ENCODE measurements at regions not wholly inside any gene's neighbourhood (a gene's known extent, or its start where the extent isn't known, plus 50 kb on each side); places are given as distances from the start of the nearest gene placed in this dataset.

GRCh38 chr2:172342611-172343010 lies 84.8 kb upstream of the ITGA6 start:
- Histone ChIP-seq H3K9me3 (ENCODE audit: control extremely low read depth in 1 of 3, control insufficient read depth in 2 of 3, insufficient read depth in 1 of 3, low read length in 2 of 3) (peaks cover 0 to 7% (median 0%) of the 10 kb centered on the region in 3 donors), H4K20me1 (ENCODE audit: control insufficient read depth, insufficient read depth, low read length, poor library complexity, severe bottlenecking) (no peaks in the 10 kb centered on the region), H3K36me3 (replicated peaks in 1 of 2; ENCODE audit: control extremely low read depth in 1 of 2, control insufficient read depth in 1 of 2, extremely low read depth in 1 of 2, insufficient read depth in 2 of 2, low read length in 1 of 2) (no peaks in the 10 kb centered on the region), H3K79me2 (ENCODE audit: control insufficient read depth, insufficient read depth, low read length) (no peaks in the 10 kb centered on the region), H3K27ac (ENCODE audit: low read length in 2 of 2) (no peak overlapping the region), H3K27me3 (replicated peaks in 1 of 4; ENCODE audit: control extremely low read depth in 1 of 4, control insufficient read depth in 3 of 4, insufficient read depth in 4 of 4, low read length in 3 of 4) (peaks cover 0 to 5% (median 0%) of the 10 kb centered on the region in 4 experiments), H3K4me1 (ENCODE audit: control insufficient read depth in 2 of 2, insufficient read depth in 2 of 2, low read length in 2 of 2) (peaks cover 0 to 5% of the 10 kb centered on the region in 2 donors), H2AFZ (ENCODE audit: insufficient read depth, low read depth, low read length, poor library complexity, severe bottlenecking) (no peak overlapping the region), H3K4me3 (ENCODE audit: control extremely low read depth in 1 of 5, extremely low read depth in 1 of 5, insufficient read depth in 1 of 5, low read depth in 2 of 5, low read length in 4 of 5) (no peak overlapping the region), H3K4me2 (replicated peaks; ENCODE audit: low read depth, low read length, poor library complexity, severe bottlenecking) (no peak overlapping the region), H3K9ac (ENCODE audit: low read length) (no peak overlapping the region)
- 100% methylated on average over 1 of the region's 3 CpGs for WGBS (ENCODE audit: insufficient coverage)
- ChIA-PET POLR2A (no interaction called here), CTCF (no interaction called here)
- H3K9me3 Mint-ChIP-seq (ENCODE audit: insufficient read depth): peaks cover 4% of the 10 kb centered on the region
- ATAC-seq (ENCODE audit: low read depth) (no peak), DNase-seq (no peak)
- H3K4me1 Mint-ChIP-seq: peaks cover 10% of the 10 kb centered on the region
- no peak overlapping the region for H3K4me3 Mint-ChIP-seq
- H3K27me3 Mint-ChIP-seq: peaks cover 23% of the 10 kb centered on the region
- TF ChIP-seq EZH2 (IDR thresholded peaks at IDR 0.05; ENCODE audit: borderline replicate concordance, insufficient read depth, low read depth, low read length, poor library complexity, severe bottlenecking): no peak
- intact Hi-C loops (cut with micrococcal nuclease): no loop called here
- H3K27ac Mint-ChIP-seq: no peak overlapping the region

GRCh38 chr2:172344159-172344558 lies 83.2 kb upstream of the ITGA6 start:
- POLR2A ChIA-PET: no interaction called here
- peaks cover 10% of the 10 kb centered on the region for H3K4me1 Mint-ChIP-seq

More at GRCh38 chr2:172344159-172344558, 83.2 kb upstream of the ITGA6 start:
- DNase-seq (no peak), ATAC-seq (ENCODE audit: low read depth) (no peak)
- Histone ChIP-seq H3K27ac (ENCODE audit: low read length in 2 of 2) (no peak overlapping the region), H3K36me3 (replicated peaks in 1 of 2; ENCODE audit: control extremely low read depth in 1 of 2, control insufficient read depth in 1 of 2, extremely low read depth in 1 of 2, insufficient read depth in 2 of 2, low read length in 1 of 2) (no peaks in the 10 kb centered on the region), H3K4me2 (replicated peaks; ENCODE audit: low read depth, low read length, poor library complexity, severe bottlenecking) (no peak overlapping the region), H3K27me3 (replicated peaks in 1 of 4; ENCODE audit: control extremely low read depth in 1 of 4, control insufficient read depth in 3 of 4, insufficient read depth in 4 of 4, low read length in 3 of 4) (peaks cover 0 to 5% (median 0%) of the 10 kb centered on the region in 4 experiments), H3K4me3 (ENCODE audit: control extremely low read depth in 1 of 5, extremely low read depth in 1 of 5, insufficient read depth in 1 of 5, low read depth in 2 of 5, low read length in 4 of 5) (no peak overlapping the region), H3K9me3 (ENCODE audit: control extremely low read depth in 1 of 3, control insufficient read depth in 2 of 3, insufficient read depth in 1 of 3, low read length in 2 of 3) (peaks cover 0 to 7% (median 0%) of the 10 kb centered on the region in 3 donors), H3K79me2 (ENCODE audit: control insufficient read depth, insufficient read depth, low read length) (no peaks in the 10 kb centered on the region), H3K9ac (ENCODE audit: low read length) (no peak overlapping the region), H3K4me1 (ENCODE audit: control insufficient read depth in 2 of 2, insufficient read depth in 2 of 2, low read length in 2 of 2) (peaks cover 0 to 5% of the 10 kb centered on the region in 2 donors), H4K20me1 (ENCODE audit: control insufficient read depth, insufficient read depth, low read length, poor library complexity, severe bottlenecking) (no peaks in the 10 kb centered on the region), H2AFZ (ENCODE audit: insufficient read depth, low read depth, low read length, poor library complexity, severe bottlenecking) (no peak overlapping the region)
- Mint-ChIP-seq H3K27me3 (peaks cover 28% of the 10 kb centered on the region), H3K4me3 (no peak overlapping the region), H3K27ac (no peak overlapping the region), H3K9me3 (ENCODE audit: insufficient read depth) (peaks cover 8% of the 10 kb centered on the region)
- 86% methylated on average over 1 of the region's 2 CpGs for WGBS (ENCODE audit: insufficient coverage)
- no peak for TF ChIP-seq EZH2 (IDR thresholded peaks at IDR 0.05; ENCODE audit: borderline replicate concordance, insufficient read depth, low read depth, low read length, poor library complexity, severe bottlenecking)
- TF ChIP-seq CTCF (IDR thresholded peaks at IDR 0.05): no peak
- intact Hi-C loops (cut with micrococcal nuclease): no loop called here
- CTCF ChIA-PET: interaction anchor here (0.6 kb wide), 2 partner anchors 100 to 756 kb away, joined by 3 read pairs; no protein-coding TSS in a partner anchor
